ENCODE measurements at regions not wholly inside any gene's neighbourhood (a gene's known extent, or its start where the extent isn't known, plus 50 kb on each side); places are given as distances from the start of the nearest gene placed in this dataset.

- TF ChIP-seq RAD21 (IDR thresholded peaks at IDR 0.05; ENCODE audit: low read depth), result no peak
- TF ChIP-seq REST (IDR thresholded peaks at IDR 0.05; ENCODE audit: low read depth), result no peak
- no peak for TF ChIP-seq FOXM1 (IDR thresholded peaks at IDR 0.05; ENCODE audit: borderline replicate concordance, low read depth)
- TF ChIP-seq USF1 (IDR thresholded peaks at IDR 0.05), result no peak
- no peak for TF ChIP-seq CEBPB (IDR thresholded peaks at IDR 0.05)
- TF ChIP-seq ZBTB7A (IDR thresholded peaks at IDR 0.05; ENCODE audit: low read depth), result no peak
- no peak for TF ChIP-seq NFIC (IDR thresholded peaks at IDR 0.05)
- no peak for TF ChIP-seq EP300 (IDR thresholded peaks at IDR 0.05; ENCODE audit: borderline replicate concordance)
- TF ChIP-seq EGR1 (IDR thresholded peaks at IDR 0.05), result no peak
- no peak for TF ChIP-seq TAF1 (IDR thresholded peaks at IDR 0.05; ENCODE audit: low read depth)
- TF ChIP-seq CREB1 (IDR thresholded peaks at IDR 0.05; ENCODE audit: low read depth), result no peak
- no peak for TF ChIP-seq YY1 (IDR thresholded peaks at IDR 0.05; ENCODE audit: low read depth)
- no peak for TF ChIP-seq MAX (IDR thresholded peaks at IDR 0.05)
- TF ChIP-seq TCF12 (IDR thresholded peaks at IDR 0.05; ENCODE audit: low read depth), result no peak
- no peak for TF ChIP-seq TEAD4 (IDR thresholded peaks at IDR 0.05)
Measured at GRCh38 chr17:77564278-77564920, 394.1 kb upstream of the TNRC6C start.

GRCh38 chr17:77565166-77565565 is 393.3 kb upstream of the TNRC6C start:
- TF ChIP-seq YY1 (IDR thresholded peaks at IDR 0.05; ENCODE audit: low read depth) (no peak), REST (IDR thresholded peaks at IDR 0.05; ENCODE audit: low read depth) (no peak), FOXM1 (IDR thresholded peaks at IDR 0.05; ENCODE audit: borderline replicate concordance, low read depth) (no peak)

GRCh38 chr17:77566151-77566550 is 392.4 kb upstream of the TNRC6C start:
- TF ChIP-seq CEBPB (IDR thresholded peaks at IDR 0.05) (no peak), TCF12 (IDR thresholded peaks at IDR 0.05; ENCODE audit: low read depth) (no peak)

- TF ChIP-seq EGR1 (IDR thresholded peaks at IDR 0.05) (no peak), CEBPB (IDR thresholded peaks at IDR 0.05) (no peak), EP300 (IDR thresholded peaks at IDR 0.05; ENCODE audit: borderline replicate concordance) (no peak), TAF1 (IDR thresholded peaks at IDR 0.05; ENCODE audit: low read depth) (no peak), TEAD4 (IDR thresholded peaks at IDR 0.05) (no peak), USF1 (IDR thresholded peaks at IDR 0.05) (no peak), FOXM1 (IDR thresholded peaks at IDR 0.05; ENCODE audit: borderline replicate concordance, low read depth) (no peak), RAD21 (IDR thresholded peaks at IDR 0.05; ENCODE audit: low read depth) (no peak), TCF12 (IDR thresholded peaks at IDR 0.05; ENCODE audit: low read depth) (no peak), NFIC (IDR thresholded peaks at IDR 0.05) (no peak), YY1 (IDR thresholded peaks at IDR 0.05; ENCODE audit: low read depth) (no peak), CREB1 (IDR thresholded peaks at IDR 0.05; ENCODE audit: low read depth) (no peak), ZBTB7A (IDR thresholded peaks at IDR 0.05; ENCODE audit: low read depth) (no peak), MAX (IDR thresholded peaks at IDR 0.05) (no peak)
Measured at GRCh38 chr17:77566566-77567138, 391.9 kb upstream of the TNRC6C start.

- TF ChIP-seq REST (IDR thresholded peaks at IDR 0.05; ENCODE audit: low read depth), result no peak
Measured at GRCh38 chr17:77568540-77568939, 390.0 kb upstream of the TNRC6C start.

All from Ishikawa (cell line).